Caki2 (cell line): ENCODE measurements at regions not wholly inside any gene's neighbourhood (a gene's known extent, or its start where the extent isn't known, plus 50 kb on each side); places are given as distances from the start of the nearest gene placed in this dataset.

Experiments
- DNase-seq: peaks from one replicate; pipeline ENCODE4 v3.0.0-alpha.2; 2015; ENCODE audit warnings: low read depth
- in situ Hi-C: cut with HindIII; loops from 2 replicates; pipeline ENCODE4 v1.10.0; 2016; ENCODE audit warnings: low sequenced_read_pairs, low pct_unique_long_range_greater_than_20kb, mixed read lengths

- in situ Hi-C loops: no loop called here
- no peak for DNase-seq
Measured at GRCh38 chr5:166961913-166962312, 1329.5 kb upstream of the WWC1 start.

GRCh38 chr5:166962461-166962860 lies 1329.0 kb upstream of the WWC1 start:
- DNase-seq: no peak
- in situ Hi-C loops: no loop called here

GRCh38 chr5:166963596-166963995 lies 1327.8 kb upstream of the WWC1 start:
- no peak for DNase-seq
- in situ Hi-C loops: no loop called here

- DNase-seq: no peak
- in situ Hi-C loops: no loop called here
Measured at GRCh38 chr5:166977911-166978422, 1313.5 kb upstream of the WWC1 start.

GRCh38 chr5:166979307-166979895 lies 1312.0 kb upstream of the WWC1 start:
- in situ Hi-C loops: no loop called here
- no peak for DNase-seq

GRCh38 chr5:166980666-166981065 lies 1310.8 kb upstream of the WWC1 start:
- in situ Hi-C loops: no loop called here

GRCh38 chr5:166982226-166982625 lies 1309.2 kb upstream of the WWC1 start:
- no peak for DNase-seq
- in situ Hi-C loops: no loop called here

More at GRCh38 chr5:166980666-166981065, 1310.8 kb upstream of the WWC1 start:
- DNase-seq: no peak

- in situ Hi-C loops: no loop called here
- no peak for DNase-seq
Measured at GRCh38 chr5:166991601-166992000, 1299.8 kb upstream of the WWC1 start.

GRCh38 chr5:166992108-166992507 lies 1299.3 kb upstream of the WWC1 start:
- DNase-seq: no peak
- in situ Hi-C loops: no loop called here

GRCh38 chr5:166992874-166993722 lies 1298.3 kb upstream of the WWC1 start:
- no peak for DNase-seq
- in situ Hi-C loops: no loop called here

- no peak for DNase-seq
- in situ Hi-C loops: no loop called here
Measured at GRCh38 chr5:166994226-166994625, 1297.2 kb upstream of the WWC1 start.

GRCh38 chr5:167001246-167001645 lies 1290.2 kb upstream of the WWC1 start:
- no peak for DNase-seq
- in situ Hi-C loops: no loop called here

GRCh38 chr5:167008705-167009104 lies 1282.7 kb upstream of the WWC1 start:
- in situ Hi-C loops: no loop called here
- no peak for DNase-seq

- in situ Hi-C loops: no loop called here
Measured at GRCh38 chr5:167011196-167011595, 1280.2 kb upstream of the WWC1 start.

GRCh38 chr5:167012123-167013034 lies 1279.1 kb upstream of the WWC1 start:
- in situ Hi-C loops: no loop called here
- DNase-seq: no peak

More at GRCh38 chr5:167011196-167011595, 1280.2 kb upstream of the WWC1 start:
- no peak for DNase-seq

GRCh38 chr5:167014401-167015056 lies 1276.9 kb upstream of the WWC1 start:
- no peak for DNase-seq

GRCh38 chr5:167020418-167020817 lies 1271.0 kb upstream of the WWC1 start:
- DNase-seq: no peak
- in situ Hi-C loops: no loop called here

More at GRCh38 chr5:167014401-167015056, 1276.9 kb upstream of the WWC1 start:
- in situ Hi-C loops: no loop called here

- in situ Hi-C loops: no loop called here
- no peak for DNase-seq
Measured at GRCh38 chr5:167029488-167029887, 1262.0 kb upstream of the WWC1 start.
